ENCODE measurements at regions not wholly inside any gene's neighbourhood (a gene's known extent, or its start where the extent isn't known, plus 50 kb on each side); places are given as distances from the start of the nearest gene placed in this dataset.

- Histone ChIP-seq H3K4me1 (no peaks in the 10 kb centered on the region), H3K36me3 (no peaks in the 10 kb centered on the region), H3K27me3 (no peaks in the 10 kb centered on the region), H3K4me3 (no peak overlapping the region), H3K27ac (no peak overlapping the region), H3K9me3 (no peaks in the 10 kb centered on the region)
- no peak for TF ChIP-seq CTCF (IDR thresholded peaks at IDR 0.05)
- no peak for TF ChIP-seq POLR2A (IDR thresholded peaks at IDR 0.05)
- intact Hi-C loops (cut with DNase I), result no loop called here
- DNase-seq (no peak), ATAC-seq (no peak)
- WGBS (ENCODE audit: insufficient coverage, low coverage, low lambda C conversion rate, missing lambda C conversion rate), result 58% methylated on average over 7 of the region's 9 CpGs
Observed at GRCh38 chr9:19665146-19665863, 123.5 kb downstream of the SLC24A2 start.

- no peak overlapping the region for H3K27ac ChIP-seq
- H3K9me3 ChIP-seq, result no peaks in the 10 kb centered on the region
- no peak overlapping the region for H3K4me3 ChIP-seq
- intact Hi-C loops (cut with DNase I), result no loop called here
- TF ChIP-seq POLR2A (IDR thresholded peaks at IDR 0.05) (no peak), CTCF (IDR thresholded peaks at IDR 0.05) (no peak)
- no peaks in the 10 kb centered on the region for H3K27me3 ChIP-seq
- DNase-seq (no peak), ATAC-seq (no peak)
- H3K36me3 ChIP-seq, result no peaks in the 10 kb centered on the region
- H3K4me1 ChIP-seq, result no peaks in the 10 kb centered on the region
- WGBS (ENCODE audit: insufficient coverage, low coverage, low lambda C conversion rate, missing lambda C conversion rate), result 10% methylated on average over 2 of the region's 3 CpGs
Observed at GRCh38 chr9:19663570-19663969, 125.3 kb downstream of the SLC24A2 start.

- intact Hi-C loops (cut with DNase I), result no loop called here
- H3K27ac ChIP-seq, result no peak overlapping the region
- 60% methylated on average over 6 of the region's 6 CpGs for WGBS (ENCODE audit: insufficient coverage, low coverage, low lambda C conversion rate, missing lambda C conversion rate)
Observed at GRCh38 chr9:19662213-19662612, 126.6 kb downstream of the SLC24A2 start.

GRCh38 chr9:19660019-19660418, 128.8 kb downstream of the SLC24A2 start:
- Histone ChIP-seq H3K4me1 (no peaks in the 10 kb centered on the region), H3K4me3 (no peak overlapping the region), H3K27ac (no peak overlapping the region), H3K27me3 (no peaks in the 10 kb centered on the region), H3K9me3 (no peaks in the 10 kb centered on the region), H3K36me3 (no peaks in the 10 kb centered on the region)
- TF ChIP-seq CTCF (IDR thresholded peaks at IDR 0.05) (no peak), POLR2A (IDR thresholded peaks at IDR 0.05) (no peak)
- WGBS (ENCODE audit: insufficient coverage, low coverage, low lambda C conversion rate, missing lambda C conversion rate), result 36% methylated on average over 6 of the region's 6 CpGs
- ATAC-seq (no peak), DNase-seq (no peak)
- intact Hi-C loops (cut with DNase I), result no loop called here

More at GRCh38 chr9:19662213-19662612, 126.6 kb downstream of the SLC24A2 start:
- Histone ChIP-seq H3K9me3 (no peaks in the 10 kb centered on the region), H3K27me3 (no peaks in the 10 kb centered on the region), H3K4me1 (no peaks in the 10 kb centered on the region), H3K4me3 (no peak overlapping the region), H3K36me3 (no peaks in the 10 kb centered on the region)
- DNase-seq (no peak), ATAC-seq (no peak)
- TF ChIP-seq POLR2A (IDR thresholded peaks at IDR 0.05) (no peak), CTCF (IDR thresholded peaks at IDR 0.05) (no peak)

Data from right lobe of liver (tissue), 6 donors.